NT2/D1 (cell line): ENCODE measurements at regions not wholly inside any gene's neighbourhood (a gene's known extent, or its start where the extent isn't known, plus 50 kb on each side); places are given as distances from the start of the nearest gene placed in this dataset.

Experiments
- YY1 ChIP-seq: IDR thresholded peaks from 2 replicates; pipeline ENCODE4 v1.6.1; 2011; ENCODE audit not compliant: insufficient read length, insufficient read depth
- ZNF274 ChIP-seq: IDR thresholded peaks from 2 replicates; pipeline ENCODE4 v1.6.1; 2011; ENCODE audit warnings: mild to moderate bottlenecking, low read depth, low read length

- TF ChIP-seq YY1, result no peak
- no peak for TF ChIP-seq ZNF274
Measured at GRCh38 chr14:37778135-37778943, 182.9 kb downstream of the TTC6 start.
